ENCODE measurements at regions not wholly inside any gene's neighbourhood (a gene's known extent, or its start where the extent isn't known, plus 50 kb on each side); places are given as distances from the start of the nearest gene placed in this dataset.

DNA sequence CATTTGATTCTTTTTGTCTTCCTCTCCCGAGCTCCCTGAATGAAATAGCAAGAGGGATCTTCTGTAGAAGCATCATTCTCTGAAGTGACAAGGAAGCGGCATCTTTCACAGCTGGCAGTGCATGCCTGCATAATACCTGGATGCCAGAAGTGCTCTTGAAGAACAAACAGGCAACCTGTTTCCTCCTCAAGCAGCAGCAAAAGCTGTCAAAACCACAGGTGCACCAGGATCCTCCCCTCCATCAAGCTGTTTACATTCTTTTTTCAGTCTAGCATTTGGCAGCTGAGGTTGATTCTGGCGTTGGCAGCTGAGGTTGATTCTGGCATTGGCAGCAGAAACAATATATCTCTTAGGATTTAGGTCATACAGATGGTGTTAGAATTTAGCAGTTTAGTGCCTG, 979.0 kb downstream of the TUSC7 start:
- Histone ChIP-seq H2BK15ac (ENCODE audit: low read depth, poor library complexity, severe bottlenecking) (no peak overlapping the region), H3K27ac (ENCODE audit: low read length, poor library complexity, severe bottlenecking) (no peak overlapping the region), H2BK120ac (ENCODE audit: low read depth, low read length) (no peak overlapping the region), H3K23ac (ENCODE audit: low read length in 2 of 2) (peak overlapping the region in 1 of 2 experiments; percentile 80), H3K4me1 (ENCODE audit: control insufficient read depth, insufficient read depth, low read depth, low read length) (no peaks in the 10 kb centered on the region), H3K9me3 (ENCODE audit: control insufficient read depth, low read length) (no peaks in the 10 kb centered on the region), H3K9ac (ENCODE audit: low read length) (no peak overlapping the region), H2BK12ac (ENCODE audit: low read length in 2 of 2) (no peak overlapping the region), H3K4ac (ENCODE audit: low read depth in 1 of 2, low read length in 2 of 2) (no peak overlapping the region), H3K14ac (ENCODE audit: low read length in 2 of 2) (peak overlapping the region in 1 of 2 experiments; percentile 32), H2BK5ac (ENCODE audit: low read depth, low read length, poor library complexity, severe bottlenecking) (no peak overlapping the region), H3K79me1 (replicated peaks; ENCODE audit: low read length, poor library complexity, severe bottlenecking) (no peaks in the 10 kb centered on the region), H3K4me2 (ENCODE audit: low read length, poor library complexity, severe bottlenecking) (no peak overlapping the region), H2AK5ac (ENCODE audit: low read length, severe bottlenecking) (no peak overlapping the region), H3K27me3 (ENCODE audit: control insufficient read depth in 1 of 2, insufficient read depth in 1 of 2, low read length in 2 of 2) (no peaks in the 10 kb centered on the region), H2AFZ (ENCODE audit: low read depth, low read length) (peak overlapping the region; percentile 14), H4K91ac (ENCODE audit: low read length) (no peak overlapping the region), H4K8ac (ENCODE audit: low read length) (no peak overlapping the region), H3K36me3 (ENCODE audit: control insufficient read depth in 1 of 2, insufficient read depth in 2 of 2, low read depth in 1 of 2, low read length in 2 of 2) (no peaks in the 10 kb centered on the region), H3K18ac (ENCODE audit: low read depth in 1 of 2, low read length in 2 of 2) (no peak overlapping the region), H3K4me3 (ENCODE audit: insufficient read depth in 1 of 2, low read depth in 1 of 2, low read length in 2 of 2) (no peak overlapping the region)
- WGBS = 89% methylated on average over 3 of the region's 3 CpGs
- no peak for DNase-seq

DNA sequence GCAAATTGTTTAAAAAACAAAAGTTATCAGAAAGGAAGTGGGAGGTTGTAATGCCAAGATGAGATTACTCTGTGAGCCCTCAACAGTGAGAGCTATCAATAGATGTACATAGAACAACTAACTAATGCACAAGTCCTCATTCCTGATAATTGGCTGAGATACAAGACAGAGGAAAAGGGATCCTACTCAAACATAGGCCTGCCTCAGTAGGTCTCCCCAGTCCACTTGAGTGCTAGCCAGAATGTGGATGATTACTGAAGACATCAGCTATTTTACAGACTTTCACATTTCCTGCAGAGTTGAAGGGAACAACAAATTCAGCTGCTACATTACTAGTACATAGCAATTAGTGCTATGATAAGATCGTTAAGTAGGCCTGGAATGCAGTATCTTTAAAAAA, 981.9 kb downstream of the TUSC7 start:
- Histone ChIP-seq H3K27ac (ENCODE audit: low read length, poor library complexity, severe bottlenecking) (no peak overlapping the region), H2AFZ (ENCODE audit: low read depth, low read length) (no peak overlapping the region), H2BK15ac (ENCODE audit: low read depth, poor library complexity, severe bottlenecking) (no peak overlapping the region), H3K36me3 (ENCODE audit: control insufficient read depth in 1 of 2, insufficient read depth in 2 of 2, low read depth in 1 of 2, low read length in 2 of 2) (no peaks in the 10 kb centered on the region), H2BK5ac (ENCODE audit: low read depth, low read length, poor library complexity, severe bottlenecking) (no peak overlapping the region), H3K27me3 (ENCODE audit: control insufficient read depth in 1 of 2, insufficient read depth in 1 of 2, low read length in 2 of 2) (no peaks in the 10 kb centered on the region), H3K4ac (ENCODE audit: low read depth in 1 of 2, low read length in 2 of 2) (no peak overlapping the region), H2AK5ac (ENCODE audit: low read length, severe bottlenecking) (no peak overlapping the region), H4K8ac (ENCODE audit: low read length) (no peak overlapping the region), H3K9ac (ENCODE audit: low read length) (no peak overlapping the region), H3K9me3 (ENCODE audit: control insufficient read depth, low read length) (no peaks in the 10 kb centered on the region), H3K14ac (ENCODE audit: low read length in 2 of 2) (no peak overlapping the region), H3K4me1 (ENCODE audit: control insufficient read depth, insufficient read depth, low read depth, low read length) (no peaks in the 10 kb centered on the region), H2BK12ac (ENCODE audit: low read length in 2 of 2) (no peak overlapping the region), H2BK120ac (ENCODE audit: low read depth, low read length) (no peak overlapping the region), H3K79me1 (replicated peaks; ENCODE audit: low read length, poor library complexity, severe bottlenecking) (no peaks in the 10 kb centered on the region), H3K4me2 (ENCODE audit: low read length, poor library complexity, severe bottlenecking) (no peak overlapping the region), H3K23ac (ENCODE audit: low read length in 2 of 2) (no peak overlapping the region), H4K91ac (ENCODE audit: low read length) (no peak overlapping the region), H3K18ac (ENCODE audit: low read depth in 1 of 2, low read length in 2 of 2) (no peak overlapping the region), H3K4me3 (ENCODE audit: insufficient read depth in 1 of 2, low read depth in 1 of 2, low read length in 2 of 2) (no peak overlapping the region)
- DNase-seq = no peak
- 67% methylated on average over 1 of the region's 1 CpG for WGBS

DNA sequence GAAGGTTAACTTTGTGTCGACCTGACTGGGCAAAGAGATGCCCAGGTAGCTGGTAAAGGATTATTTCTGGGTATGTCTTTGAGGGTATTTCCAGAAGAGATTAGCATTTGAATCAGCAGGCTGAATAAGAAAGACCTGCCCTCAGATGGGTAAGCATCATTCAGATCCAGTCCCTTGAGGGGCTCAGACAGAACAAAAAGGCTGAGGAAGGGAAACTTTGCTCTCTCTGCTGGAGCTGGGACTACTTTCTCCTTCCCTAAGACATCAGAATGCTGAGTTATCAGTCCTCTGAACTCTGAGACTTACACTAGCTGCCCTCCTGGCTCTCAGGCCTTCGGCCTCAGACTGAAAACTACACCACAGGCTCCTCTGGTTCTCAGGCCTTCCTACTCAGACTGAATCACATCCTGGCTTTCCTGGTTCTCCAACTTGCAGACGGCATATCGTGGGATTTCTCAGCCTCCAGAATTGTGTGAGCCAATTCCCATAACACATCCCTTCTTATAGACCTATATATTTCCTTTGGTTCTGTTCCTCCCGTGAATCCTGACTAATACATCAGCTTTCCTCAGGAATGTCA, 982.9 kb downstream of the TUSC7 start:
- Histone ChIP-seq H3K79me1 (replicated peaks; ENCODE audit: low read length, poor library complexity, severe bottlenecking) (no peaks in the 10 kb centered on the region), H4K8ac (ENCODE audit: low read length) (no peak overlapping the region), H3K4me3 (ENCODE audit: insufficient read depth in 1 of 2, low read depth in 1 of 2, low read length in 2 of 2) (no peak overlapping the region), H3K9ac (ENCODE audit: low read length) (peak overlapping the region; percentile 74), H2BK15ac (ENCODE audit: low read depth, poor library complexity, severe bottlenecking) (no peak overlapping the region), H3K18ac (ENCODE audit: low read depth in 1 of 2, low read length in 2 of 2) (no peak overlapping the region), H3K36me3 (ENCODE audit: control insufficient read depth in 1 of 2, insufficient read depth in 2 of 2, low read depth in 1 of 2, low read length in 2 of 2) (no peaks in the 10 kb centered on the region), H3K4me2 (ENCODE audit: low read length, poor library complexity, severe bottlenecking) (no peak overlapping the region), H4K91ac (ENCODE audit: low read length) (no peak overlapping the region), H2AFZ (ENCODE audit: low read depth, low read length) (no peak overlapping the region), H3K4ac (ENCODE audit: low read depth in 1 of 2, low read length in 2 of 2) (peak overlapping the region in 1 of 2 experiments; percentile 41), H2BK5ac (ENCODE audit: low read depth, low read length, poor library complexity, severe bottlenecking) (no peak overlapping the region), H3K14ac (ENCODE audit: low read length in 2 of 2) (no peak overlapping the region), H3K27ac (ENCODE audit: low read length, poor library complexity, severe bottlenecking) (no peak overlapping the region), H3K27me3 (ENCODE audit: control insufficient read depth in 1 of 2, insufficient read depth in 1 of 2, low read length in 2 of 2) (no peaks in the 10 kb centered on the region), H3K9me3 (ENCODE audit: control insufficient read depth, low read length) (no peaks in the 10 kb centered on the region), H3K4me1 (ENCODE audit: control insufficient read depth, insufficient read depth, low read depth, low read length) (no peaks in the 10 kb centered on the region), H2BK120ac (ENCODE audit: low read depth, low read length) (no peak overlapping the region), H3K23ac (ENCODE audit: low read length in 2 of 2) (no peak overlapping the region), H2AK5ac (ENCODE audit: low read length, severe bottlenecking) (no peak overlapping the region), H2BK12ac (ENCODE audit: low read length in 2 of 2) (no peak overlapping the region)
- peak; percentile 22 for DNase-seq
- WGBS = 52% methylated on average over 5 of the region's 5 CpGs

DNA sequence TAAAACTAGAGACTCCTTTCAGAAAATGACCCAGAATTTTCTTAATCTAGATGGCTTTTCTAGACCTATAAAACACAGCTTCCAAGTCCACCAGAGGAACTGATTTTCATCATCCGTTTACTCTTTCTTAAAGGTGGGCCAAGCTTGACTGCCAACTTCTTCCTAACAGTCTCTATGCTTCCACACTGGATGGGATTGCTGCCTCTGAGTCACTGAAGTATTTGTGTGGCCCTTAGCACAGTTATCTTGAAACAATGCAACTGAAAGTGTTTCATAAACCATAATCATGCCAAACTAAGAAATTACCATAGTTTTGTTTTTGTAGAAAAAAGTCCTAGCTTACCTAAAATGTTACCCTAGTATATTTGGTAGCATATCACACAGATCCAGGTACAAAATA, 985.7 kb downstream of the TUSC7 start:
- Histone ChIP-seq H3K4ac (ENCODE audit: low read depth in 1 of 2, low read length in 2 of 2) (no peak overlapping the region), H2BK5ac (ENCODE audit: low read depth, low read length, poor library complexity, severe bottlenecking) (no peak overlapping the region), H2BK12ac (ENCODE audit: low read length in 2 of 2) (no peak overlapping the region), H3K9me3 (ENCODE audit: control insufficient read depth, low read length) (no peaks in the 10 kb centered on the region), H4K91ac (ENCODE audit: low read length) (no peak overlapping the region), H2AFZ (ENCODE audit: low read depth, low read length) (no peak overlapping the region), H3K36me3 (ENCODE audit: control insufficient read depth in 1 of 2, insufficient read depth in 2 of 2, low read depth in 1 of 2, low read length in 2 of 2) (no peaks in the 10 kb centered on the region), H3K14ac (ENCODE audit: low read length in 2 of 2) (no peak overlapping the region), H3K27ac (ENCODE audit: low read length, poor library complexity, severe bottlenecking) (no peak overlapping the region), H3K27me3 (ENCODE audit: control insufficient read depth in 1 of 2, insufficient read depth in 1 of 2, low read length in 2 of 2) (no peaks in the 10 kb centered on the region), H4K8ac (ENCODE audit: low read length) (no peak overlapping the region), H2BK15ac (ENCODE audit: low read depth, poor library complexity, severe bottlenecking) (no peak overlapping the region), H3K18ac (ENCODE audit: low read depth in 1 of 2, low read length in 2 of 2) (no peak overlapping the region), H3K4me3 (ENCODE audit: insufficient read depth in 1 of 2, low read depth in 1 of 2, low read length in 2 of 2) (no peak overlapping the region), H2BK120ac (ENCODE audit: low read depth, low read length) (no peak overlapping the region), H3K4me2 (ENCODE audit: low read length, poor library complexity, severe bottlenecking) (no peak overlapping the region), H3K9ac (ENCODE audit: low read length) (no peak overlapping the region), H3K79me1 (replicated peaks; ENCODE audit: low read length, poor library complexity, severe bottlenecking) (no peaks in the 10 kb centered on the region), H3K23ac (ENCODE audit: low read length in 2 of 2) (no peak overlapping the region), H2AK5ac (ENCODE audit: low read length, severe bottlenecking) (no peak overlapping the region), H3K4me1 (ENCODE audit: control insufficient read depth, insufficient read depth, low read depth, low read length) (no peaks in the 10 kb centered on the region)
- no peak for DNase-seq
- 100% methylated on average over 1 of the region's 1 CpG for WGBS

Data from mesenchymal stem cell (in vitro differentiated cells and primary cell).